Naive B cell (primary cell): ENCODE measurements at regions not wholly inside any gene's neighbourhood (a gene's known extent, or its start where the extent isn't known, plus 50 kb on each side); places are given as distances from the start of the nearest gene placed in this dataset.
A peak's percentile ranks its signal among the peaks of the same experiment; 100 is the strongest.

Experiments used
- ATAC-seq, 2 donors: fragments of 150-1000 bp; cut with Tn5 transposase; 2 replicates each; pipeline ENCODE4 v1.10.0; 2021; ENCODE audit warnings: low read depth in 2 of 2, mild to moderate bottlenecking in 2 of 2, moderate library complexity in 2 of 2
- DNase-seq: peaks from one replicate; pipeline ENCODE4 v3.0.0; 2022
- H3K27ac Mint-ChIP-seq, 6 donors: one replicate each; pipeline ENCODE4 v1.8.0; 2020 to 2022; ENCODE audit warnings: mild to moderate bottlenecking in 6 of 6, mixed read lengths in 6 of 6, moderate library complexity in 5 of 6, inconsistent platforms in 2 of 6
- H3K27me3 Mint-ChIP-seq, 3 donors: one replicate each; pipeline ENCODE4 v1.8.0; 2021 to 2022; ENCODE audit warnings: mixed read lengths in 3 of 3, mild to moderate bottlenecking in 1 of 3
- H3K36me3 Mint-ChIP-seq, 2 donors: one replicate each; pipeline ENCODE4 v1.8.0; 2020 to 2022; ENCODE audit warnings: mixed read lengths in 2 of 2, inconsistent platforms in 1 of 2, mild to moderate bottlenecking in 1 of 2
- H3K4me1 Mint-ChIP-seq, 3 donors: one replicate each; pipeline ENCODE4 v1.8.0; 2020 to 2022; ENCODE audit warnings: mixed read lengths in 3 of 3, inconsistent platforms in 1 of 3, mild to moderate bottlenecking in 1 of 3, moderate library complexity in 1 of 3
- H3K4me3 Mint-ChIP-seq, 8 donors: one replicate each; pipeline ENCODE4 v1.8.0; 2020 to 2022; ENCODE audit warnings: mild to moderate bottlenecking in 8 of 8, mixed read lengths in 8 of 8, moderate library complexity in 8 of 8, inconsistent platforms in 2 of 8
- H3K9me3 Mint-ChIP-seq, 7 donors: one replicate each; pipeline ENCODE4 v1.8.0; 2020 to 2022; ENCODE audit warnings: mixed read lengths in 7 of 7, mild to moderate bottlenecking in 5 of 7, inconsistent platforms in 2 of 7, moderate library complexity in 1 of 7

- DNase-seq = no peak
- H3K4me3 Mint-ChIP-seq = no peak overlapping the region
- H3K4me1 Mint-ChIP-seq = peaks cover 0 to 2% (median 0%) of the 10 kb centered on the region in 3 donors
- H3K27ac Mint-ChIP-seq = no peak overlapping the region
- no peak for ATAC-seq
- H3K27me3 Mint-ChIP-seq = peaks cover 65 to 74% (median 72%) of the 10 kb centered on the region in 3 donors
- peaks cover 0 to 31% (median 14%) of the 10 kb centered on the region in 7 donors for H3K9me3 Mint-ChIP-seq
- H3K36me3 Mint-ChIP-seq = peaks cover 0 to 24% of the 10 kb centered on the region in 2 donors
These were observed 120.5 kb downstream of the TRIM27 start for GRCh38 chr6:28803337-28803709.

GRCh38 chr6:28807682-28808280 is 116.0 kb downstream of the TRIM27 start:
- peak overlapping the region in 2 of 6 donors; percentile 35 to 43 for H3K27ac Mint-ChIP-seq
- ATAC-seq (no peak), DNase-seq (no peak)
- H3K9me3 Mint-ChIP-seq = peaks cover 5 to 52% (median 30%) of the 10 kb centered on the region in 7 donors
- H3K4me1 Mint-ChIP-seq = peaks cover 5 to 6% (median 5%) of the 10 kb centered on the region in 3 donors
- H3K4me3 Mint-ChIP-seq = peak overlapping the region in 2 of 8 donors; percentile 8 to 32
- H3K36me3 Mint-ChIP-seq = peaks cover 4 to 38% of the 10 kb centered on the region in 2 donors
- H3K27me3 Mint-ChIP-seq = peaks cover 77 to 80% (median 79%) of the 10 kb centered on the region in 3 donors

DNA sequence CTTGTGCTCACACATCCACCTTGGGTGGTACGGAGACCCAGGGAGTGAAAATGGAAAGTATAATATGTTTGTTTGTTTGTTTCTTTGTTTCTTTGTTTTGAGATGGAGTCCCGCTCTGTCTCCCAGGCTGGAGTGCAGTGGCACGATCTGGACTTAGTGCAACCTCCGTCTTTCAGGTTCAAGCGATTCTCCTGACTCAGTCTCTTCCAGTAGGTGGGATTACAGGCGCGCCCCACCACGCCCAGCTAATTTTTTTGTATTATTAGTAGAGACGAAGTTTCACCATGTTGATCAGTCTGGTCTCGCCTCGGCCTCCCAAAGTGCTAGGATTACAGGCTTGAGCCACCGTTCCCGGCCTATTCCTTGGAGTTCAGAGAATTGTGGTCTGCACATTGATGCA is 115.4 kb downstream of the TRIM27 start:
- peaks cover 5 to 55% (median 29%) of the 10 kb centered on the region in 7 donors for H3K9me3 Mint-ChIP-seq
- H3K27ac Mint-ChIP-seq = peak overlapping the region in 2 of 6 donors; percentile 35 to 71
- ATAC-seq (no peak), DNase-seq (no peak)
- H3K27me3 Mint-ChIP-seq = peaks cover 77 to 80% (median 79%) of the 10 kb centered on the region in 3 donors
- peak overlapping the region in 2 of 8 donors; percentile 30 to 43 for H3K4me3 Mint-ChIP-seq
- H3K4me1 Mint-ChIP-seq = peaks cover 4 to 5% (median 5%) of the 10 kb centered on the region in 3 donors
- peaks cover 4 to 34% of the 10 kb centered on the region in 2 donors for H3K36me3 Mint-ChIP-seq

DNA sequence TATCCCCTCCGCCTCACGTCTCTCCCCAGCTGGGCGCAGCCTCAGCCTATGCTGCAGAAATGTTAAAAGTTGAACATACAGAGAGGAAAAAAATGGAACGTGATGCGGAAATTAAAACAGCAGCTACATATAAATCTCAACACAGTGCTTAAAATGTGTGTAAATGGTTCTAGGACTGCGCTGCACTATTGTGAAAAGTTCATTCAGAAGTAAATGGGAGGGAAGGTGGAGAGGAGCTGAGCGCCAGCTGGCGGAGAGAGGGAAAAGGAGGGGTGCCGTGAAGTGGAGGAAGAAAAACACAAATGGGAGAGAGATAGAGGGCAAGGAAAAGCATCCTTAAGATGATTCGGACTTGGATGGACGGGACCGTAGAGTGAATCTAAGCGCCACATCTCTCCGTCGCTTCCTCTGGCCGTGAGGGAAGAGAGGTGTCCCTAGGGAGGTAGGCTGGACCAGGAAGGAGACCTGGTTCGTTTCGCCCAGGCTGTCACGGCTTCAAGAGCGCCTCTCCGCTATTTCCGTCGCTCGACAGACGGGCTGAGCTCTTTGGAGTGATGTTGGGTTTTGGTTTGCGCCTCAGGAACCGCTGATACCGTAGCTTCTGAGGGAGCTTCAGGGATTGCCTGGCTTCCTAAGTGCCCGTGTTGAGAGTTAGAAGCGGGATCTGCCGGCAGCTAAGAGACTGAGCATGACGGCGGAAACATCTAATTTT is 113.7 kb downstream of the TRIM27 start:
- peaks cover 8 to 69% (median 34%) of the 10 kb centered on the region in 7 donors for H3K9me3 Mint-ChIP-seq
- peaks cover 82 to 85% (median 83%) of the 10 kb centered on the region in 3 donors for H3K27me3 Mint-ChIP-seq
- H3K36me3 Mint-ChIP-seq = peaks cover 4 to 45% of the 10 kb centered on the region in 2 donors

GRCh38 chr6:28810659-28811053 is 113.1 kb downstream of the TRIM27 start:
- peaks cover 8 to 69% (median 34%) of the 10 kb centered on the region in 7 donors for H3K9me3 Mint-ChIP-seq
- H3K36me3 Mint-ChIP-seq = peaks cover 4 to 50% of the 10 kb centered on the region in 2 donors
- DNase-seq (no peak), ATAC-seq (no peak)
- peak overlapping the region in 2 of 8 donors; percentile 5 to 74 for H3K4me3 Mint-ChIP-seq
- H3K4me1 Mint-ChIP-seq = peaks cover 5 to 13% (median 9%) of the 10 kb centered on the region in 3 donors
- H3K27me3 Mint-ChIP-seq = peaks cover 88 to 90% (median 89%) of the 10 kb centered on the region in 3 donors
- H3K27ac Mint-ChIP-seq = peak overlapping the region in 4 of 6 donors; percentile 6 to 94 (median 76)

More for the DNA sequence above, 113.7 kb downstream of the TRIM27 start:
- Mint-ChIP-seq H3K4me1 (peaks cover 5 to 13% (median 9%) of the 10 kb centered on the region in 3 donors), H3K4me3 (peak overlapping the region in 4 of 8 donors; percentile 44 to 86 (median 66)), H3K27ac (peak overlapping the region in 5 of 6 donors; percentile 6 to 94 (median 84))
- no peak for DNase-seq
- ATAC-seq = no peak

DNA sequence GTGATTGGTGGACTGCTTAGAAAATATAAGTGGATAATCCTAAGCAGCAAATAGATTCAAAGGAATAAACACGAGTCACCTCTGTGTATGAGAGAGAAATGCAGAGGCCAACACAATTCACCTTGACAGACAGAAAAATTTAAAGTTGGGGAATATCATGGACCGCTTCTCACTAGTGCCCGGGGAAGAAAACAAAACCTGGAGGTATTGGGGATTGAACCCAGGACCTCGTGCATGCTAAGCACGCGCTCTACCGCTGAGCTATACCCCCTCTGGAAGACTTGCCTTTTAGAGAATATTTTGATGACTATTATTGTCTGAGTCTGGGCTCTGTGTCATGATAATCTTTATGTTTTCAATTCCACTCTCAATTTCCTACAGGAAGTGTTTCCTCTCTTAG is 111.9 kb downstream of the TRIM27 start:
- Mint-ChIP-seq H3K27me3 (peaks cover 89 to 99% (median 98%) of the 10 kb centered on the region in 3 donors), H3K4me1 (peaks cover 5 to 13% (median 9%) of the 10 kb centered on the region in 3 donors), H3K27ac (peak overlapping the region in 2 of 6 donors; percentile 73 to 84), H3K9me3 (peaks cover 8 to 68% (median 34%) of the 10 kb centered on the region in 7 donors), H3K36me3 (peaks cover 4 to 51% of the 10 kb centered on the region in 2 donors), H3K4me3 (peak overlapping the region in 1 of 8 donors; percentile 67)
- DNase-seq = no peak
- ATAC-seq = no peak

- Mint-ChIP-seq H3K27me3 (peaks cover 88 to 99% (median 98%) of the 10 kb centered on the region in 3 donors), H3K36me3 (peaks cover 4 to 56% of the 10 kb centered on the region in 2 donors), H3K9me3 (peaks cover 7 to 57% (median 35%) of the 10 kb centered on the region in 7 donors), H3K4me3 (peak overlapping the region in 2 of 8 donors; percentile 64 to 67), H3K4me1 (peaks cover 5 to 17% (median 14%) of the 10 kb centered on the region in 3 donors), H3K27ac (peak overlapping the region in 3 of 6 donors; percentile 44 to 93 (median 84))
- DNase-seq (no peak), ATAC-seq (no peak)
These were observed 110.8 kb downstream of the TRIM27 start for GRCh38 chr6:28812778-28813569.

- H3K36me3 Mint-ChIP-seq = peaks cover 4 to 53% of the 10 kb centered on the region in 2 donors
- H3K4me1 Mint-ChIP-seq = peaks cover 5 to 17% (median 14%) of the 10 kb centered on the region in 3 donors
- DNase-seq (no peak), ATAC-seq (no peak)
- H3K27me3 Mint-ChIP-seq = peaks cover 87 to 97% (median 95%) of the 10 kb centered on the region in 3 donors
- H3K9me3 Mint-ChIP-seq = peaks cover 9 to 53% (median 30%) of the 10 kb centered on the region in 7 donors
- peak overlapping the region in 2 of 6 donors; percentile 74 to 90 for H3K27ac Mint-ChIP-seq
- peak overlapping the region in 5 of 8 donors; percentile 13 to 84 (median 25) for H3K4me3 Mint-ChIP-seq
These were observed 109.5 kb downstream of the TRIM27 start for GRCh38 chr6:28814032-28814976.

DNA sequence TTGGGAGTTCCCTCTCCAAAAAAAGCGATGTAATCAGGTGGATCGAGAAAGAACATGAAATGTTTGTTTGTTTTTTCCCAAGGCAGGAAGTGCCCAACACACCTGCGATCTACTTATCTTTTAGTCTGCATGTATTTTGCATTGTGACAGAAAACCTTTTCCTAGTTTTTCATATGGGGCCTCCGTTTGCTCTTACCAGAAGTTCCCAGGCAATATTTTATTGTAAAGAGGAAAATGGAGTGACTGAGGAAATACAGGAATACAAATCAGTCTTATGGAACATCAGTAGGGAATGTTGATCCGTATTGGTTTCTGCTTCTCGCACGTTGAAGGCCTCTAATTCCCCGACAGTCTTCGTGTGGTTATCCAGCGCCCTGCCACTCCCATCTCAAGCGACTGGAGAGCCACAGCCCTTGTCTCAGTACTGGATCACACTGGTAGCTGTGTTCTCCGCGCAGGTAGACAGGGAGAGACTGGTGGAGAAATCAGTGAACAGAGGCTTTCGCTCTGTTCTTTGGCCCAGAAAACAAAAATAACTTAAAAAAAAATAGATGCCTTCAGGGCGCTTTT is 107.4 kb downstream of the TRIM27 start:
- Mint-ChIP-seq H3K9me3 (peaks cover 4 to 41% (median 21%) of the 10 kb centered on the region in 7 donors), H3K4me3 (peak overlapping the region in 1 of 8 donors; percentile 59)

DNA sequence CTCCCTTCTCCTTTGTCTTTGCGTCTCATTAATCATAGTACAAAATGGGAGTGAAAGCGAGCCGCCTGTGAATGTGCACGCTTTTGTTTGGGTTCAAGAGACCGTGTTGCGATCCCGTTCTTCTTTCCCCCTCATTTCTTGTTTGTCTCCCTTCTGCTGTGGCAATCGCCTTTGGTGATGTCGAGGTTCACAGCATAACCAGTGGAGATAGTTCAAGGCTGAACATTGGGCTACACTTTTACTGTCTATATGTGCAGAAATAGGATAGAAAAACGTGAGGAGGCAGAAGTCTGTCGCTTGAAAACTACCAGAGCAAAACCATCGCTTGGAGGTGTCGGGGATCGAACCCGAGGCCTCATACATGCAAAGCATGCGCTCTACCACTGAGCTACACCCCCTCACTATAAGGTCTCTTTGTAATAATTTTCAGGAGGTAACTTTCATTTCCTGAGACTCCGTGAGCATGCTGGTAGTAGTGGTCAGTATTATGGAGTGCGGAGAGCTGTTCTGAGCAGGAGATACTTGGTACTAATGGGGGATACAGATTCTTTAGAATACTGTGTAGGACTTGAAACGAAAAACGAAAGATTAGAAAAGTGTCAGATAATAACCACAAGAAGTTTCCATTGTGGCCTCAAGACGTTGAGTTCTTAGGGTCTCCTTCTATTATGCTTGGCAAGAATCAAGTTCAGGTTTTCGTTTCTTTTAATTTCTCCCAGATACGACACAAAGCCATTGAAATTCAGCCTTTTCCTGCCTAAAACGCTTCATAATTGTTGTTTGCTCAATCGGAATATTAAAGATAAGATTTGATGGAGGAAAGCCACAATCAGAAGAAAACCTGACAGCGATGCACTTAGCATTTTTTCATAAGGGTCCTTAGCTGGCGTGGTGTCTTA is 106.6 kb downstream of the TRIM27 start:
- Mint-ChIP-seq H3K9me3 (peaks cover 7 to 42% (median 25%) of the 10 kb centered on the region in 7 donors), H3K27me3 (peaks cover 70 to 84% (median 83%) of the 10 kb centered on the region in 3 donors)

More for the DNA sequence above, 107.4 kb downstream of the TRIM27 start:
- H3K36me3 Mint-ChIP-seq = peaks cover under 1 to 38% of the 10 kb centered on the region in 2 donors
- ATAC-seq = no peak
- H3K27me3 Mint-ChIP-seq = peaks cover 72 to 85% (median 83%) of the 10 kb centered on the region in 3 donors
- no peak overlapping the region for H3K27ac Mint-ChIP-seq
- DNase-seq = no peak
- peaks cover 0 to 12% (median 8%) of the 10 kb centered on the region in 3 donors for H3K4me1 Mint-ChIP-seq

GRCh38 chr6:28817808-28818145 is 106.0 kb downstream of the TRIM27 start:
- Mint-ChIP-seq H3K9me3 (peaks cover 7 to 37% (median 24%) of the 10 kb centered on the region in 7 donors), H3K27me3 (peaks cover 65 to 82% (median 78%) of the 10 kb centered on the region in 3 donors), H3K4me3 (no peak overlapping the region), H3K36me3 (peaks cover 4 to 45% of the 10 kb centered on the region in 2 donors), H3K4me1 (peaks cover 0 to 12% (median 8%) of the 10 kb centered on the region in 3 donors), H3K27ac (no peak overlapping the region)
- ATAC-seq (no peak), DNase-seq (no peak)

More for the DNA sequence above, 106.6 kb downstream of the TRIM27 start:
- Mint-ChIP-seq H3K36me3 (peaks cover 4 to 45% of the 10 kb centered on the region in 2 donors), H3K4me3 (no peak overlapping the region), H3K27ac (peak overlapping the region in 1 of 6 donors; percentile 38), H3K4me1 (peaks cover 0 to 12% (median 8%) of the 10 kb centered on the region in 3 donors)
- no peak for ATAC-seq
- no peak for DNase-seq
